ENCODE measurements at regions not wholly inside any gene's neighbourhood (a gene's known extent, or its start where the extent isn't known, plus 50 kb on each side); places are given as distances from the start of the nearest gene placed in this dataset.
"Not testable (repeated sequence)": the region's sequence is repeated elsewhere in the genome, so short reads cannot be mapped to it uniquely, and the experiment has no call there.

DNA sequence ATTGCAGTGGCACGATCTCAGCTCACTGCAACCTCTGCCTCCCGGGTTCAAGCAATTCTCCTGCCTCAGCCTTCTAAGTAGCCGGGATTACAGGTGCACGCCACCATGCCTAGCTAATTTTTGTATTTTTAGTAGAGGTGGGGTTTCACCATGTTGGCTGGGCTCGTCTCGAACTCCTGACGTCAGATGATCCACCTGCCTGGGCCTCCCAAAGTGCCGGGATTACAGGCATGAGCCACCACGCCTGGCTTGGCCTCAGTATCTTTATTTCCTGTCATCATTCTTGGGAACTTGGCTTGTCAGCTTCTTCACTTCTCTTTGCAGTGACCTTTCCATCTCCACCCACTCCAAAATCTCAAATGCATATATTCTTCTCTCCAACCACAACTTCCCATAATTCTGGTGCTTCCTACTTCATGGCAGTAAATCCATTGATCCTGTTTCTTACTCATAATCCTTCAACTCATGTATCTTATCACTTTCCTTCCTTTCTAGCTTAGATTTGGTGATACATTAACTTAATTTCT lies 127.5 kb upstream of the SATB1 start:
- H3K27me3 ChIP-seq (ENCODE audit: control insufficient read depth, insufficient read depth, low read length); H2BK5ac ChIP-seq (ENCODE audit: low read depth, low read length, poor library complexity, severe bottlenecking); H2BK120ac ChIP-seq (ENCODE audit: low read depth, low read length); H3K18ac ChIP-seq (ENCODE audit: low read depth, low read length); H3K9me3 ChIP-seq (ENCODE audit: control insufficient read depth, insufficient read depth, low read length); CTCF ChIA-PET; ATAC-seq (ENCODE audit: low read depth); H2AK9ac ChIP-seq (replicated peaks; ENCODE audit: low read depth, low read length, poor library complexity); H3K9ac ChIP-seq (ENCODE audit: low read depth, low read length); H4K91ac ChIP-seq (ENCODE audit: insufficient read depth, low read depth, low read length); H2BK15ac ChIP-seq (ENCODE audit: low read depth, low read length); H3K9me1 ChIP-seq (ENCODE audit: insufficient read depth, low read length); POLR2A ChIA-PET (ENCODE audit: unreplicated experiment); H2AFZ ChIP-seq (replicated peaks; ENCODE audit: low read length, poor library complexity); H3K79me1 ChIP-seq (ENCODE audit: low read depth in 1 of 2, low read length in 2 of 2); in situ Hi-C loops (cut with MboI; ENCODE audit: low sequenced_read_pairs); intact Hi-C loops (cut with micrococcal nuclease); H3K4me2 ChIP-seq (ENCODE audit: low read depth, low read length); H3K36me3 ChIP-seq (ENCODE audit: control insufficient read depth, insufficient read depth, low read length); H4K20me1 ChIP-seq (ENCODE audit: insufficient read depth, low read length); H3K27ac ChIP-seq (ENCODE audit: insufficient read depth, low read length); H3K4ac ChIP-seq (ENCODE audit: low read depth, low read length); DNase-seq; H2AK5ac ChIP-seq (ENCODE audit: low read depth, low read length); H3K4me3 ChIP-seq (ENCODE audit: insufficient read depth, low read depth, low read length); dilution Hi-C loops (cut with HindIII; ENCODE audit: low sequenced_read_pairs, unreplicated experiment); H4K8ac ChIP-seq (ENCODE audit: low read depth in 2 of 2, low read length in 2 of 2); H3K14ac ChIP-seq (replicated peaks; ENCODE audit: low read depth, low read length); H3K4me1 ChIP-seq (ENCODE audit: control insufficient read depth, insufficient read depth, low read length); H2BK20ac ChIP-seq (ENCODE audit: low read depth, low read length); H3K56ac ChIP-seq (ENCODE audit: extremely low read depth, insufficient read depth, low read length); H3K23ac ChIP-seq (ENCODE audit: low read depth, low read length); H4K5ac ChIP-seq (ENCODE audit: low read depth, low read length); BruUV-seq (replicated peaks): not testable (repeated sequence)
- 27% methylated on average over 4 of the region's 9 CpGs; no CpG with 5 or more reads in 1 of the 2 experiments for WGBS, 2 experiments (ENCODE audit: extremely low coverage in 2 of 2, insufficient read length in 1 of 2)
